GM12878 (cell line): ENCODE measurements at regions not wholly inside any gene's neighbourhood (a gene's known extent, or its start where the extent isn't known, plus 50 kb on each side); places are given as distances from the start of the nearest gene placed in this dataset.

Source experiments
- ATAC-seq: fragments of 200-7000 bp; cut with Tn5 transposase; 3 replicates; pipeline ENCODE4 v1.9.1; 2020; ENCODE audit warnings: mild to moderate bottlenecking, moderate library complexity
- BruUV-seq: library from RNA; stranded (reverse); fragments of 400-500 nt; replicated peaks from 2 replicates; lab custom pipeline; 2021; lab: Mats Ljungman, UMichigan
- CTCF ChIA-PET: fragments of 300-600 bp; sonication (Branson Sonifier 250); formaldehyde crosslinking; extraction: SDS; loops from one replicate; lab custom pipeline; 2021; ENCODE audit warnings: inconsistent platforms; lab: Yijun Ruan, JAX
- POLR2A ChIA-PET: fragments of 350-600 bp; formaldehyde crosslinking; extraction: SDS; loops from one replicate; lab custom pipeline; 2021; ENCODE audit warnings: inconsistent platforms; lab: Charles Lee
- RAD21 ChIA-PET: fragments of 300-600 bp; sonication (Branson Sonifier 250); formaldehyde crosslinking; loops from one replicate; lab custom pipeline; 2023; ENCODE audit warnings: antibody characterized with exemption; ENCODE audit not compliant: unreplicated experiment; lab: Charles Lee
- SMC1A ChIA-PET: fragments of 300-600 bp; sonication (Branson Sonifier 250); formaldehyde crosslinking; loops from one replicate; lab custom pipeline; 2023; ENCODE audit not compliant: unreplicated experiment, uncharacterized antibody; lab: Charles Lee
- DNase-seq: peaks from one replicate; pipeline ENCODE4 v3.0.0-alpha.2; 2011; ENCODE audit warnings: low read depth, low spot score
- FAIRE-seq: peaks from 3 replicates; lab custom pipeline; 2011; peaks lifted over from hg19 to GRCh38; lab: Jason Lieb, UNC
- H2AFZ ChIP-seq: 2 replicates; pipeline ENCODE4 v1.6.0; 2011; ENCODE audit warnings: low read depth, low read length, control low read depth; ENCODE audit not compliant: control insufficient read depth
- H3K27ac ChIP-seq: 2 replicates; pipeline ENCODE4 v1.5.1; 2011; ENCODE audit warnings: control low read depth; ENCODE audit not compliant: control insufficient read depth, insufficient read depth
- H3K27me3 ChIP-seq, 2 experiments: replicated peaks in 1 of 2; 2 replicates each; pipeline versions ENCODE4 v1.6.0 to v1.6.1; 2011; ENCODE audit warnings: low read length in 1 of 2; ENCODE audit not compliant: control insufficient read depth in 2 of 2, insufficient read depth in 2 of 2
- H3K36me3 ChIP-seq, 2 experiments: 2 replicates each; pipeline ENCODE4 v1.5.1; 2011; ENCODE audit warnings: low read length in 1 of 2; ENCODE audit not compliant: control insufficient read depth in 2 of 2, insufficient read depth in 2 of 2
- H3K4me1 ChIP-seq: 2 replicates; pipeline ENCODE4 v1.6.1; 2011; ENCODE audit warnings: mild to moderate bottlenecking, low read length, moderate library complexity, mixed read lengths; ENCODE audit not compliant: control insufficient read depth, insufficient read depth
- H3K4me2 ChIP-seq: 2 replicates; pipeline ENCODE4 v1.6.0; 2011; ENCODE audit warnings: control low read depth; ENCODE audit not compliant: control insufficient read depth, insufficient read depth
- H3K4me3 ChIP-seq: fragments of 200-600 bp; sonication (generic); 2 replicates; pipeline ENCODE4 v1.5.1; 2016
- H3K79me2 ChIP-seq: 2 replicates; pipeline ENCODE4 v1.6.0; 2011; ENCODE audit warnings: low read length; ENCODE audit not compliant: control insufficient read depth, insufficient read depth
- H3K9ac ChIP-seq: 2 replicates; pipeline ENCODE4 v1.8.0; 2011; ENCODE audit warnings: low read length, control low read depth, mixed read lengths; ENCODE audit not compliant: control insufficient read depth, insufficient read depth
- H3K9me3 ChIP-seq: replicated peaks from 3 replicates; pipeline ENCODE4 v1.5.1; 2011; ENCODE audit warnings: mild to moderate bottlenecking, low read length; ENCODE audit not compliant: control insufficient read depth, insufficient read depth
- H4K20me1 ChIP-seq: 2 replicates; pipeline ENCODE4 v1.6.0; 2011; ENCODE audit not compliant: control insufficient read depth, insufficient read depth
- EP300 ChIP-seq, 2 experiments: fragments of 150-350 bp in 1 of 2; IDR thresholded peaks; 2 replicates each; pipeline ENCODE4 v1.6.1; 2011 to 2012; ENCODE audit warnings: low read depth in 2 of 2, low read length in 2 of 2, borderline replicate concordance in 1 of 2, improper control_type of control experiment in 1 of 2, inconsistent platforms in 1 of 2; ENCODE audit not compliant: control insufficient read depth in 1 of 2
- GABPA ChIP-seq: IDR thresholded peaks from 2 replicates; pipeline ENCODE4 v1.6.1; 2014; ENCODE audit warnings: antibody characterized with exemption, low read depth, mild to moderate bottlenecking, inconsistent platforms
- IRF4 ChIP-seq: IDR thresholded peaks from 2 replicates; pipeline ENCODE4 v1.6.1; 2011; ENCODE audit warnings: low read depth, low read length
- KAT2A ChIP-seq: conservative IDR thresholded peaks from 2 replicates; pipeline ENCODE4 v1.6.1; 2011; ENCODE audit warnings: low read depth, low read length; ENCODE audit not compliant: control insufficient read depth
- NFYA ChIP-seq: IDR thresholded peaks from 2 replicates; pipeline ENCODE4 v1.6.1; 2011; ENCODE audit warnings: low read depth, mild to moderate bottlenecking, low read length, improper control_type of control experiment, borderline replicate concordance
- RAD51 ChIP-seq: fragments of 450-650 bp; IDR thresholded peaks from 2 replicates; pipeline ENCODE4 v1.6.1; 2016; ENCODE audit warnings: moderate library complexity, mild to moderate bottlenecking, inconsistent platforms
- RB1 ChIP-seq: fragments of 450-650 bp; formaldehyde crosslinking; IDR thresholded peaks from 2 replicates; pipeline ENCODE4 v1.6.1; 2017; ENCODE audit warnings: mild to moderate bottlenecking, borderline replicate concordance
- RELA ChIP-seq: fragments of 450-650 bp; IDR thresholded peaks from 2 replicates; pipeline ENCODE4 v1.8.0; 2014; ENCODE audit warnings: borderline replicate concordance; ENCODE audit not compliant: partially characterized antibody
- RFX5 ChIP-seq: IDR thresholded peaks from 2 replicates; pipeline ENCODE4 v1.6.1; 2011; ENCODE audit warnings: low read depth, low read length, improper control_type of control experiment
- ZBTB40 ChIP-seq: fragments of 450-650 bp; IDR thresholded peaks from 2 replicates; pipeline ENCODE4 v1.6.1; 2016; ENCODE audit warnings: mild to moderate bottlenecking, moderate library complexity, borderline replicate concordance
- WGBS: methylation state at CpG from one replicate; pipeline ENCODE4 v1.1.6; 2016; ENCODE audit warnings: low lambda C conversion rate; ENCODE audit not compliant: insufficient replicate concordance, insufficient coverage; ENCODE audit errors: missing lambda C conversion rate; 5-methylcytosine and 5-hydroxymethylcytosine counted together
- in situ Hi-C: fragments of 300-500 bp; cut with MboI; formaldehyde crosslinking; loops from 9 replicates; pipeline ENCODE4 v1.14.3; 2018; ENCODE audit warnings: mixed read lengths
- intact Hi-C: fragments of 100-400 bp; cut with micrococcal nuclease; formaldehyde crosslinking; loops from one replicate; pipeline ENCODE4 v1.14.2; 2022; ENCODE audit not compliant: unreplicated experiment

- H3K4me1 ChIP-seq, result no peaks in the 10 kb centered on the region
- DNase-seq (no peak), ATAC-seq (no peak), FAIRE-seq (no peak)
- CTCF ChIA-PET, result no interaction called here
- H3K27ac ChIP-seq, result no peak overlapping the region
- WGBS, result 15% methylated on average over 4 of the region's 4 CpGs
- in situ Hi-C loops, result no loop called here
- TF ChIP-seq RELA (no peak), RFX5 (no peak), GABPA (no peak), EP300 (IDR thresholded peaks at IDR 0.05; ENCODE audit: borderline replicate concordance in 1 of 2, control insufficient read depth in 1 of 2, low read depth in 2 of 2, low read length in 2 of 2) (no peak), ZBTB40 (no peak), KAT2A (no peak), IRF4 (no peak), RAD51 (no peak), RB1 (no peak), NFYA (no peak)
- TF ChIP-seq, all 136 proteins: peak for 0
- no peaks in the 10 kb centered on the region for H3K79me2 ChIP-seq
- SMC1A ChIA-PET, result no interaction called here
- RAD21 ChIA-PET, result no interaction called here
- H4K20me1 ChIP-seq, result no peaks in the 10 kb centered on the region
- H2AFZ ChIP-seq, result no peak overlapping the region
- H3K4me3 ChIP-seq, result no peak overlapping the region
- no peak overlapping the region for H3K9ac ChIP-seq
- no peak overlapping the region for H3K4me2 ChIP-seq
- no peaks in the 10 kb centered on the region for H3K9me3 ChIP-seq
- POLR2A ChIA-PET, result no interaction called here
- H3K36me3 ChIP-seq, result no peaks in the 10 kb centered on the region
- H3K27me3 ChIP-seq, result no peaks in the 10 kb centered on the region
- BruUV-seq, result no TSS peak
- intact Hi-C loops, result loop anchor here (10.0 kb wide), 1 partner anchor 683 kb away; no protein-coding TSS in a partner anchor
These were observed 323.8 kb upstream of the ADCY2 start for GRCh38 chr5:7072188-7072587.
